ENCODE measurements at regions not wholly inside any gene's neighbourhood (a gene's known extent, or its start where the extent isn't known, plus 50 kb on each side); places are given as distances from the start of the nearest gene placed in this dataset.

GRCh38 chr20:58051367-58051766, 177.1 kb downstream of the ANKRD60 start:
- Histone ChIP-seq H3K36me3 (no peaks in the 10 kb centered on the region), H3K4me1 (peaks cover 0 to 5% of the 10 kb centered on the region in 2 donors), H3K27me3 (no peaks in the 10 kb centered on the region), H3K4me3 (replicated peaks in 1 of 3) (no peak overlapping the region), H3K27ac (no peak overlapping the region), H3K9me3 (no peaks in the 10 kb centered on the region)
- intact Hi-C loops (cut with DNase I) = no loop called here
- WGBS, 2 donors = 0 to 39% methylated on average over 1 of the region's 1 CpG
- DNase-seq = no peak
- TF ChIP-seq CTCF (IDR thresholded peaks at IDR 0.05) = no peak
- no peak for TF ChIP-seq POLR2A (IDR thresholded peaks at IDR 0.05)

- Histone ChIP-seq H3K9me3 (no peaks in the 10 kb centered on the region), H3K27me3 (no peaks in the 10 kb centered on the region), H3K4me1 (no peaks in the 10 kb centered on the region), H3K27ac (no peak overlapping the region), H3K36me3 (no peaks in the 10 kb centered on the region), H3K4me3 (replicated peaks in 1 of 3) (no peak overlapping the region)
- intact Hi-C loops (cut with DNase I) = no loop called here
- 20 to 37% methylated on average over 3 of the region's 3 CpGs for WGBS, 2 donors
- TF ChIP-seq POLR2A (IDR thresholded peaks at IDR 0.05) (no peak), CTCF (IDR thresholded peaks at IDR 0.05) (no peak)
- peak; percentile 8 to 10 for DNase-seq
Observed at GRCh38 chr20:58048096-58048702, 180.3 kb downstream of the ANKRD60 start.

GRCh38 chr20:58046311-58046710, 182.1 kb downstream of the ANKRD60 start:
- intact Hi-C loops (cut with DNase I) = no loop called here
- DNase-seq = no peak
- TF ChIP-seq POLR2A (IDR thresholded peaks at IDR 0.05) (no peak), CTCF (IDR thresholded peaks at IDR 0.05) (no peak)

GRCh38 chr20:58045579-58045978, 182.9 kb downstream of the ANKRD60 start:
- WGBS, 2 donors = 76 to 77% methylated on average over 7 of the region's 7 CpGs
- H3K36me3 ChIP-seq = no peaks in the 10 kb centered on the region
- H3K4me1 ChIP-seq = no peaks in the 10 kb centered on the region
- no peak for DNase-seq
- H3K27me3 ChIP-seq = no peaks in the 10 kb centered on the region
- intact Hi-C loops (cut with DNase I) = no loop called here
- H3K27ac ChIP-seq = no peak overlapping the region
- H3K9me3 ChIP-seq = no peaks in the 10 kb centered on the region
- TF ChIP-seq POLR2A (IDR thresholded peaks at IDR 0.05) (no peak), CTCF (IDR thresholded peaks at IDR 0.05) (no peak)
- H3K4me3 ChIP-seq (replicated peaks in 1 of 3) = no peak overlapping the region

More at GRCh38 chr20:58046311-58046710, 182.1 kb downstream of the ANKRD60 start:
- no peaks in the 10 kb centered on the region for H3K4me1 ChIP-seq
- H3K4me3 ChIP-seq (replicated peaks in 1 of 3) = no peak overlapping the region
- no peaks in the 10 kb centered on the region for H3K27me3 ChIP-seq
- H3K9me3 ChIP-seq = no peaks in the 10 kb centered on the region
- no peak overlapping the region for H3K27ac ChIP-seq
- 84 to 93% methylated on average over 5 of the region's 5 CpGs for WGBS, 2 donors
- H3K36me3 ChIP-seq = no peaks in the 10 kb centered on the region

GRCh38 chr20:58044931-58045555, 183.4 kb downstream of the ANKRD60 start:
- intact Hi-C loops (cut with DNase I) = no loop called here
- Histone ChIP-seq H3K9me3 (no peaks in the 10 kb centered on the region), H3K4me3 (replicated peaks in 1 of 3) (no peak overlapping the region), H3K36me3 (no peaks in the 10 kb centered on the region), H3K27me3 (no peaks in the 10 kb centered on the region), H3K4me1 (no peaks in the 10 kb centered on the region), H3K27ac (no peak overlapping the region)
- WGBS, 2 donors = 75% methylated on average over 9 of the region's 9 CpGs
- TF ChIP-seq POLR2A (IDR thresholded peaks at IDR 0.05) = no peak
- no peak for TF ChIP-seq CTCF (IDR thresholded peaks at IDR 0.05)
- DNase-seq = no peak
